Fibroblast of mammary gland (primary cell): ENCODE measurements at regions not wholly inside any gene's neighbourhood (a gene's known extent, or its start where the extent isn't known, plus 50 kb on each side); places are given as distances from the start of the nearest gene placed in this dataset.
"Not testable (repeated sequence)": the region's sequence is repeated elsewhere in the genome, so short reads cannot be mapped to it uniquely, and the experiment has no call there.

Experiments
- DNase-seq: peaks from one replicate; pipeline ENCODE4 v3.0.0-alpha.2; 2010; ENCODE audit warnings: low read depth
- H3K4me3 ChIP-seq: 2 replicates; pipeline ENCODE4 v1.5.1; 2011; ENCODE audit warnings: low read depth, mild to moderate bottlenecking, low read length, moderate library complexity; ENCODE audit not compliant: control insufficient read depth
- CTCF ChIP-seq: conservative IDR thresholded peaks from 2 replicates; pipeline ENCODE4 v1.5.1; 2011; ENCODE audit warnings: low read depth, low read length, inconsistent platforms; ENCODE audit not compliant: control insufficient read depth, insufficient read depth

GRCh38 chr3:153268564-153269279 lies 106.7 kb downstream of the RAP2B start:
- no peak for DNase-seq
- TF ChIP-seq CTCF, result no peak

GRCh38 chr3:153269730-153270129 lies 107.7 kb downstream of the RAP2B start:
- no peak for DNase-seq
- no peak overlapping the region for H3K4me3 ChIP-seq
- no peak for TF ChIP-seq CTCF

More at GRCh38 chr3:153268564-153269279, 106.7 kb downstream of the RAP2B start:
- H3K4me3 ChIP-seq, result no peak overlapping the region

- H3K4me3 ChIP-seq, result no peak overlapping the region
- no peak for DNase-seq
- TF ChIP-seq CTCF, result no peak
Measured at GRCh38 chr3:153273217-153273616, 111.2 kb downstream of the RAP2B start.

- H3K4me3 ChIP-seq, result no peak overlapping the region
- no peak for TF ChIP-seq CTCF
- peak; percentile 74 for DNase-seq
Measured at GRCh38 chr3:153273767-153274435, 111.9 kb downstream of the RAP2B start.

- no peak overlapping the region for H3K4me3 ChIP-seq
- no peak for TF ChIP-seq CTCF
- no peak for DNase-seq
Measured at GRCh38 chr3:153274561-153274960, 112.5 kb downstream of the RAP2B start.

- DNase-seq, result no peak
- TF ChIP-seq CTCF, result no peak
- no peak overlapping the region for H3K4me3 ChIP-seq
Measured at GRCh38 chr3:153275514-153275913, 113.5 kb downstream of the RAP2B start.

GRCh38 chr3:153277029-153277428 lies 115.0 kb downstream of the RAP2B start:
- peak; percentile 51 for DNase-seq
- no peak for TF ChIP-seq CTCF

GRCh38 chr3:153281236-153281997 lies 119.4 kb downstream of the RAP2B start:
- DNase-seq, H3K4me3 ChIP-seq: not testable (repeated sequence)

More at GRCh38 chr3:153277029-153277428, 115.0 kb downstream of the RAP2B start:
- H3K4me3 ChIP-seq, result no peak overlapping the region
